Activated naive CD4-positive, alpha-beta T cell treated with anti-CD3 and anti-CD28 coated beads for 36 hours (primary cell): ENCODE measurements at regions not wholly inside any gene's neighbourhood (a gene's known extent, or its start where the extent isn't known, plus 50 kb on each side); places are given as distances from the start of the nearest gene placed in this dataset.

ENCODE experiments used
- CTCF ChIA-PET: fragments of 350-600 bp; sonication (Branson Sonifier 250); formaldehyde crosslinking; loops from one replicate; lab custom pipeline; 2021; ENCODE audit warnings: antibody characterized with exemption; lab: Charles Lee
- DNase-seq: peaks from one replicate; pipeline ENCODE4 v3.0.0-alpha.2; 2020
- H3K27ac Mint-ChIP-seq: one replicate; pipeline ENCODE4 v1.8.0; 2021; ENCODE audit warnings: mild to moderate bottlenecking, mixed read lengths
- H3K27me3 Mint-ChIP-seq: one replicate; pipeline ENCODE4 v1.8.0; 2021; ENCODE audit warnings: low read depth, mixed read lengths
- H3K36me3 Mint-ChIP-seq: one replicate; pipeline ENCODE4 v1.8.0; 2021; ENCODE audit warnings: low read depth, mixed read lengths
- H3K4me1 Mint-ChIP-seq: one replicate; pipeline ENCODE4 v1.8.0; 2021; ENCODE audit warnings: low read depth, mixed read lengths
- H3K4me3 Mint-ChIP-seq: one replicate; pipeline ENCODE4 v1.8.0; 2021; ENCODE audit warnings: mild to moderate bottlenecking, moderate library complexity, mixed read lengths
- H3K9me3 Mint-ChIP-seq: one replicate; pipeline ENCODE4 v1.8.0; 2021; ENCODE audit warnings: mixed read lengths
- intact Hi-C: fragments of 100-400 bp; cut with micrococcal nuclease; formaldehyde crosslinking; loops from one replicate; pipeline ENCODE4 v1.15.1; 2023

DNA sequence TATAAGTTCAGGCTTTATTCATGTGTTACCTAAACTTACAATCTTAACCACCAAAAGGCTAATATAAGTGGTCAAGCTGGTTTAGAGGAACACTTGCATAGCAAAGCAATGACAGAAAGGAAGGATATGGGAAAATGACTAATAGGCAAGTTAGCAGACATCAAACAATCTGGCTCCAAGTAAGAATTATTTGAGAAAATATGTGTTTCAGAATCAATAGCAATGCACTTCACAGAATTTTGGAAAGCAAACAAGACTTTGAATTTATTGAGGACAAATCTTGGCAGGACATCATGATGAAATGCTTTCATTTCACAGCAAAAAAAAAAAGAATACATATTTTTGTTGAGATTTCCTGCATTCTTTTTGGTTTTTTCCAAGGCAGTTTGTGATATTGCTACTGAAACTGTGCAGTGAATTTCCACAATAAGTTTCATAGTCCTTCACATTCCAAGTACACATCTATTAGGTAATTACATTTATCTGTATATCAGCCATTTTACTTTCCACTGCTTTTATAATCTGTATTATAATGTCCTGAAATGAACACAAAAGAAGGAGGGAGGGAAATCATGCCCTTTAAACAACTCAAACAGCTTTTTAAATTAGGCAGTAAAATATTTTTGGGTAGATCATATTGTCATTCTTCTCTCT, 417.9 kb downstream of the NR2F1-AS1 start:
- no peaks in the 10 kb centered on the region for H3K27me3 Mint-ChIP-seq
- intact Hi-C loops: no loop called here
- CTCF ChIA-PET: no interaction called here
- H3K27ac Mint-ChIP-seq: no peak overlapping the region
- H3K9me3 Mint-ChIP-seq: peaks cover 2% of the 10 kb centered on the region
- no peaks in the 10 kb centered on the region for H3K4me1 Mint-ChIP-seq
- H3K4me3 Mint-ChIP-seq: no peak overlapping the region
- H3K36me3 Mint-ChIP-seq: no peaks in the 10 kb centered on the region
- DNase-seq: no peak

DNA sequence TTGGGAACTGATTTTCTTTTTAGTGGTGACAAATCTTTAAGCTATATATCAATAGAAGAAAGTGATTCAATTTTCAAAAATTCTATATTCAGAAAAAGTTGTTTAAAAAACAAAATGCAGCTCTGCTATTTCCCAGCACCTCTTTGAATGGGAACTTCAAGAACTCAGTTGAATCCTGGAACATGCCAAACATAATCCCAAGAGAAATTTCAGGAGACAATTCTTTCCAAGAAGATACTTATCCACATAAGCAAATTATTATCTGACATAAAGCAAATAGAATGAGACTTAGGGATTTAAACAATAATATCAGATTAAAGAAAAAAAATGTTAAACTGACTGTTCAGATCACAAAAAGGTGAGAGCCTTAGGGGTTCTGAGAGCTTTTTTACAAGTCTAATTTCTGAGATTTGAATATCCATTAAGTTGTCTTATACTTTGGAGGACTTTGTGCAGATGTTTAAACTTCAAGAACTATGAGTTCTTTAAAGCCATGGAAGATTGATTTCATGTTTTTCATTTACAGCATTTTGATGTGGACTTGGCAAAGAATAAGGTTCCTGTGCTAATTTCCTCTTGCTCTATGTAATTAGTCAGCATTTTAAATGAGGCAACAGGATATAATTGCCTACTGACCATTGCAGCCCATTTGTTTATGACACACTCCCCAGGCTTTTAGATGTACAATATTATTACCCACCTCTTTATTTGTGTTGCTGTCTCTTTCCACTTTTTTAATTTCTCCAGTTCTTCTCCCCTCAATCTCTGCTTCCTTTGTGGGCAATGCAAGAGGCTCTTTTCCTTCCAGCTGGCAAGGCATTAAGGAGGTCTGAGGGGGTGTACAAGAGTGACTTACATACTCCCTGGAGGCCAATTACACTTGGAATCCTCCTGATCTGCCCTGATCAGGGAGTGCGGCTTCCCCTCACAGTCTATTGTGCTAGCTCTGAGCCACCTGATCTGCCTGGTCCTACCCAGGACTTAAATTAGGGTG, 419.1 kb downstream of the NR2F1-AS1 start:
- H3K4me3 Mint-ChIP-seq: no peak overlapping the region
- H3K9me3 Mint-ChIP-seq: peaks cover 2% of the 10 kb centered on the region
- no peak overlapping the region for H3K27ac Mint-ChIP-seq
- H3K4me1 Mint-ChIP-seq: no peaks in the 10 kb centered on the region
- H3K36me3 Mint-ChIP-seq: no peaks in the 10 kb centered on the region
- intact Hi-C loops: no loop called here
- CTCF ChIA-PET: no interaction called here
- DNase-seq: no peak
- H3K27me3 Mint-ChIP-seq: no peaks in the 10 kb centered on the region

DNA sequence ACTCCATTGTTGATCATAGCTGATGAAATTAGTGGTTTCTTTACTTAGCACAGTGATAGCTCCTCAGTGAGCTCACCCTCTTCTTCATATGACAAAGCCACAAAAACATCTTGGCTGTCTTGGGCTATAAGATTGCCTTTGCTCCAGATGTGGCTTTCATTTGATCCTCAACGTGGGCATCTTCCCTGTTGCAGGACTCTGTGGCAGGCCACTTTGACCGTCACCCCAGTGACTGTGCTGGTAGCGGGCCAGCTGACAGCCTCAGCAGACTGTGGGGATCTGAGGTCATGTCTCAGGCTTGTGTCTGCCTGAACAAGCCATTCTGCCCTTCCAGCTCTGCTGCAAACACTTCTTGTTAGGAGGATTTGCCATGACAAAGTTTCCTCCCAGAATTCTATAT, 422.2 kb downstream of the NR2F1-AS1 start:
- no peaks in the 10 kb centered on the region for H3K36me3 Mint-ChIP-seq
- no peak overlapping the region for H3K27ac Mint-ChIP-seq
- CTCF ChIA-PET: no interaction called here
- H3K4me1 Mint-ChIP-seq: no peaks in the 10 kb centered on the region
- no peaks in the 10 kb centered on the region for H3K27me3 Mint-ChIP-seq
- intact Hi-C loops: no loop called here
- no peak for DNase-seq
- H3K4me3 Mint-ChIP-seq: no peak overlapping the region
- H3K9me3 Mint-ChIP-seq: no peaks in the 10 kb centered on the region

DNA sequence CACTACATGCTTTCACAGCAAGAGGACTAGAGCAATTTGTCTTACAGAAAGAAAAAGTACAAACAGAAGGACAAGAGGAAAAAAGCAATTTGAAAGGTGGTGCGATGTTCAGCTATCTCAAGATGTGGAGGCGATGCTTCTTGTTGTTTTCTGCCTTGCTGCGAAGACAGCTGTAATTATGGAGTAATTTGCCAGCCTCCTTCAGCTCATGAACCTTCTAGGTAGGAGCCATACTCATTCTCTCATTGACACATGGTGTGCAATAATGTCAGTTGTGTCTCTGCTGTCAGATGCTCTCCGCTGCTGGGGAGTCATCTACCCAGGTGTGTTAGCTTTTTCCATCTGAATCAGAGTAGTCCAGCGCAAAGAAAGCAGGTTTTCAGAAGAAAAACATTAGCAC, 424.5 kb downstream of the NR2F1-AS1 start:
- no peak overlapping the region for H3K27ac Mint-ChIP-seq
- intact Hi-C loops: no loop called here
- DNase-seq: no peak
- CTCF ChIA-PET: no interaction called here
- H3K4me3 Mint-ChIP-seq: no peak overlapping the region
- no peaks in the 10 kb centered on the region for H3K36me3 Mint-ChIP-seq
- H3K9me3 Mint-ChIP-seq: no peaks in the 10 kb centered on the region
- no peaks in the 10 kb centered on the region for H3K27me3 Mint-ChIP-seq
- no peaks in the 10 kb centered on the region for H3K4me1 Mint-ChIP-seq

DNA sequence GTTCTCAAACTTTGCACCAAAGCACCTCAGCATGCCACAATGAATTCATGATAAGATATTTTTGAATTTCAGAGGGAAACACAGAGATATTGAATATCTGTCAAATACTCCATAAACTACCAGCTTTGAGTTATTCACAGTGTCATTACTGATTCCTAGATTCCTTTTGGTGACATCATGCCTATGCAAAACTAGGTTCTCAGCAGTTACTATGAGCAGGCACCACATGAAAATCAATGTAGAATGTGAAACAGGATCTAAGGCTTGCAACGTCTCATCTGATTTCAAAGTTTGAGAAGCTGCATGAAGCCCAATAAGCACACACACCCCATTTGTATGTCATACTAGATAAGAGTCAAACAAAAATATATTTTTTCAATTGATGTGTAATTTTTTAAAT, 426.5 kb downstream of the NR2F1-AS1 start:
- no peaks in the 10 kb centered on the region for H3K27me3 Mint-ChIP-seq
- DNase-seq: no peak
- H3K4me1 Mint-ChIP-seq: no peaks in the 10 kb centered on the region
- intact Hi-C loops: no loop called here
- H3K36me3 Mint-ChIP-seq: no peaks in the 10 kb centered on the region
- no peak overlapping the region for H3K27ac Mint-ChIP-seq
- no peaks in the 10 kb centered on the region for H3K9me3 Mint-ChIP-seq
- H3K4me3 Mint-ChIP-seq: no peak overlapping the region
- CTCF ChIA-PET: no interaction called here

DNA sequence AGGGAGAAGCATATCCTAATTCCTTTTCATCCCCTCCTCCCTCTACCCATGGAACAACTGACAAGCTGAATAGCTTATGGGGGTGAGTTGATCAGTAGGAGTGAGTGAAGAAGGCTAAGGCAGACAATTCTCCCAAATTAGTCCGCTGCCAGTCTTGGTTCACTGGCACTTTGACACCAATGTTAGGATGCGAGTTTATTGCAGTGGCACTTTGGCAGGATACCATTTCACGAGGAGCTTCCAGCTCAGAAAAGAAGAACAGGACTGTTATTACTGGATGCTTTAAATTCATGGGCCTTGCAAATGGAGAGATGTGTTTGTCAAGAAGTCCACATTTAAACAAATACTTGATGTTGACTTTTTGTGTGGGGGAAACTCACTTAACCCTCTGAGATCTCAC, 427.6 kb downstream of the NR2F1-AS1 start:
- Mint-ChIP-seq H3K27me3 (no peaks in the 10 kb centered on the region), H3K27ac (no peak overlapping the region), H3K36me3 (no peaks in the 10 kb centered on the region), H3K4me1 (no peaks in the 10 kb centered on the region), H3K4me3 (no peak overlapping the region), H3K9me3 (no peaks in the 10 kb centered on the region)
- CTCF ChIA-PET: interaction anchor here (0.6 kb wide), 1 partner anchor 295 kb away, joined by 4 read pairs; no protein-coding TSS in a partner anchor
- intact Hi-C loops: no loop called here
- DNase-seq: no peak

DNA sequence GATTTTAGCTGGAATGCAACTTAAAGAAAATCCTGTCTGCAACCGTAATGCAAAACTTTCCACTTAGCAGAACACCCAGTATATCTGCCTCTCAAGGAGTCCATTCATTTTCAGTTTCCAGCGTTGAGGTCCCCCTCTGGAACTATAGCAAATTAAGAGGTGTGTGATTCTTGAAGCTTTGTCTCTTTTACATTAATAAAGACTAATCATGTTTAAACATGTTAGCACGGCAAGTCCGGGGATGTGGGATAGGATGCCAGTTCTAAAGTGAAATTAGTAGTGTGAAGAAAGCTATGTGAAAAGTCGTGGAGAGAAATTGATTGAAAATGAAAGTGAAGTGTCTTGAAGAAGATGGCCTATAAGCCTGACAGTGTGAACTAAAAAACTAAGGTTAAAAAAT, 429.1 kb downstream of the NR2F1-AS1 start:
- Mint-ChIP-seq H3K9me3 (peaks cover 2% of the 10 kb centered on the region), H3K27ac (no peak overlapping the region), H3K27me3 (no peaks in the 10 kb centered on the region), H3K4me3 (no peak overlapping the region), H3K4me1 (no peaks in the 10 kb centered on the region), H3K36me3 (no peaks in the 10 kb centered on the region)
- CTCF ChIA-PET: interaction anchor here (0.6 kb wide), 1 partner anchor 696 kb away, joined by 3 read pairs; no protein-coding TSS in a partner anchor
- intact Hi-C loops: no loop called here
- no peak for DNase-seq

DNA sequence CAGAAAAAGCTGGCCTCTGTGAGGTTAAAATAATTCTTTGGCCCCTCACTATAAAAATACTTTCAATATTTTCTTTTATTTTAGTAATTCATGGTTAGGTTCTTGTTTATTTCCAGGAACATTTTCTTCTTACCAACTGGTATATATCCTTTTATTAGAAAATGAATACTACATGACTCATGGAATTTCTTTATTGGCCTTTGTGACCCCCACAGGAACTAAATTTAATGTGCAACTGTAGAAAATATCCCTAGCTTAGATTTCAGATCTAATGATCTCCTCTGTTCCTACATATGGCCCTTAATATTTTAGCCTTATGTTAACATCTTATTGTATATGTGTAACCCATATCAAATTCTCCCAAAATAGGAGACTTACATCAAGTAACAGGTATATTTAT, 429.9 kb downstream of the NR2F1-AS1 start:
- DNase-seq: no peak
- intact Hi-C loops: no loop called here
- H3K36me3 Mint-ChIP-seq: no peaks in the 10 kb centered on the region
- no peak overlapping the region for H3K27ac Mint-ChIP-seq
- H3K9me3 Mint-ChIP-seq: peaks cover 2% of the 10 kb centered on the region
- no peaks in the 10 kb centered on the region for H3K27me3 Mint-ChIP-seq
- CTCF ChIA-PET: no interaction called here
- no peak overlapping the region for H3K4me3 Mint-ChIP-seq
- H3K4me1 Mint-ChIP-seq: no peaks in the 10 kb centered on the region

DNA sequence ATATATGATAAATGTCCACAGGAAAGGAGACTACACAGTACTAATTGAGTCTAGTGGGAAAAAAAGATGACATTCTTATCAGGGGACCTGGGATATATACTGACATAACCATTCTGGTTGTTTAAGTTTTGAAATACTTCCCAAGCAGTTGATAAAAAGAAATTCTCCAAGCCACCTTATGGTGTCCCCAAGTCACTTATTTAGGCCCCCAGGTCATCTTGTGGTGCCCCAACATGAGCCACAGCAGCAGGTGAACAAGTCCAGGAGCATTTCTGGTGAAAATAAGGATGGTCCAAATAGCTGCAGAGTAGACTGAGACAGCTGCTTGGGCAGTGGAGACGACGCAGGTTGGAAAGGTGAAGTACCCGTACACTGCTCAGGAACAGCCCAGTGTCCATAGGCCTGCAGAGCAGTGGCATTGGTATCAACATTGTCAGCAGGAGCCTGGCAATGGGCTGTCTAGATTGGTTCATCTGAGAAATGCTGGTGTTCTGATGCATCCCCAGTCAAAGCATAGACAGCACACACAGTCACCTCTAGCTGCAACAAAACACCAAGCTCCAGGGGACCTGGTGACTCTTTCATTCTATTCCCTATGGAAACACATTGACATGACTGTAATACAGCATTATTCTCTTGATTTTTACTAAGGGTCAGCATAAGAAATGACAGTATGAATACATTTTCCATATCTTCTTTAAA, 430.6 kb downstream of the NR2F1-AS1 start:
- no peak overlapping the region for H3K27ac Mint-ChIP-seq
- no peaks in the 10 kb centered on the region for H3K4me1 Mint-ChIP-seq
- intact Hi-C loops: no loop called here
- no peaks in the 10 kb centered on the region for H3K27me3 Mint-ChIP-seq
- no peak for DNase-seq
- H3K9me3 Mint-ChIP-seq: peaks cover 2% of the 10 kb centered on the region
- H3K4me3 Mint-ChIP-seq: no peak overlapping the region
- CTCF ChIA-PET: no interaction called here
- no peaks in the 10 kb centered on the region for H3K36me3 Mint-ChIP-seq

DNA sequence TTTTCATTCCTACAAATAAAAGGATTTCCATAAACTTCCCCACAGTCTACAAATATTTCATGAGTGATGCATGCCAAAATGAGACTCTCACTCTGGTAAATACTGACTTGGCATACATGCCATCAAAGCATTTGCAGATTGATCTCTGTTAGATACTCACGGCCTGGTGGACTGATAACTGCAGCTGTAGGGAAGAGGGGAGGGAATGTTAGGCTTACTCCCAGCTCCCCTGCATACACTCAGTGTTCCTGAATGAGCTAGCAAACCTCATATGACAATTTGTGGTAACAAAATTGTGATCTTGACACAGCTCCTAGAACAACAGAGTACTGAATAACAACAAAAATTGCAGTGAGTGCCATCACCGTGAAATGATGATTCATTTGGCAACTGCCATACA, 435.3 kb downstream of the NR2F1-AS1 start:
- DNase-seq: no peak
- H3K9me3 Mint-ChIP-seq: peaks cover 2% of the 10 kb centered on the region
- no peaks in the 10 kb centered on the region for H3K36me3 Mint-ChIP-seq
- CTCF ChIA-PET: no interaction called here
- no peak overlapping the region for H3K27ac Mint-ChIP-seq
- no peaks in the 10 kb centered on the region for H3K27me3 Mint-ChIP-seq
- H3K4me1 Mint-ChIP-seq: no peaks in the 10 kb centered on the region
- no peak overlapping the region for H3K4me3 Mint-ChIP-seq
- intact Hi-C loops: no loop called here

DNA sequence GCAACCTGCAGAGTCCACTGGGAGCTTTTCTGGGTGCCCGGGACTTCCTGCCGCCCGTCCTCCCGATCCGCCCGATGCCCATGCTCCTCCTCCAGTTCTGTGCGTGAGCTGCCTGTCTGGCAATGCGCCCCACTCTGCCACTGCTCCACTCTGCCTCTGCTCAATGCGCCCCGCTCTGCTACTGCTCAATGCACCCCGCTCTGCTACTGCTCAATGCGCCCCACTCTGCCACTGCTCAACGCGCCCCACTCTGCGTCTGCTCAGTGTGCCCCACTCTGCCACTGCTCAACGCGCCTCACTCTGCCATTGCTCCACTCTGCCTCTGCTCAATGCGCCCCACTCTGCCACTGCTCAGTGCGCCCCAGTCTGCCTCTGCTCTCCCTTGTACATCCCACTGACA, 436.0 kb downstream of the NR2F1-AS1 start:
- no peaks in the 10 kb centered on the region for H3K4me1 Mint-ChIP-seq
- CTCF ChIA-PET: no interaction called here
- no peak for DNase-seq
- intact Hi-C loops: no loop called here
- no peaks in the 10 kb centered on the region for H3K27me3 Mint-ChIP-seq
- H3K36me3 Mint-ChIP-seq: no peaks in the 10 kb centered on the region
- H3K4me3 Mint-ChIP-seq: no peak overlapping the region
- peaks cover 2% of the 10 kb centered on the region for H3K9me3 Mint-ChIP-seq
- H3K27ac Mint-ChIP-seq: no peak overlapping the region

DNA sequence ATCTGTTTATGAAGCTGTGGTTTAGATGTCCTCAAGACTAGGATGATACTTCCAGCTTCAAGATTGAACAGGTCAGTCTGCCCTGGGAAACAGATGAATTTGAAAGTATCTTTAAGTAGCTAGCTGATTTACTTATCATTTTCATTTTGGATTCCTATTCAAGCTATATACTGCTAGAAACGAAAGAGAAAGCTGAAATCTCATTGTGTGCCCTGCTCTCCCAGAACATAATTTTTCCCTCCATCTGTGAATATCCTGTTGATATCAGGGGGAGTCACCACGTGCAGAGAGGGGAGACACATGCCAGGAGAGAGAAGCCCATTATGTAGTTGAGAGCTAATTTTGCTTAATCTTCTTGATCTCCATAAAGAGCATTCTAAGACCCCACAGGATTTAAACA, 439.1 kb downstream of the NR2F1-AS1 start:
- no peak for DNase-seq
- no peak overlapping the region for H3K4me3 Mint-ChIP-seq
- no peaks in the 10 kb centered on the region for H3K27me3 Mint-ChIP-seq
- no peak overlapping the region for H3K27ac Mint-ChIP-seq
- H3K9me3 Mint-ChIP-seq: no peaks in the 10 kb centered on the region
- no peaks in the 10 kb centered on the region for H3K4me1 Mint-ChIP-seq
- H3K36me3 Mint-ChIP-seq: no peaks in the 10 kb centered on the region
- intact Hi-C loops: no loop called here
- CTCF ChIA-PET: no interaction called here
